SU-DHL-6 (cell line): ENCODE measurements at regions not wholly inside any gene's neighbourhood (a gene's known extent, or its start where the extent isn't known, plus 50 kb on each side); places are given as distances from the start of the nearest gene placed in this dataset.

Experiments used
- EZH2phosphoT487 ChIP-seq: fragments of 200-600 bp; sonication (generic), shearing (Covaris generic); conservative IDR thresholded peaks from 2 replicates; pipeline ENCODE4 v1.6.1; 2018; ENCODE audit warnings: mild to moderate bottlenecking, antibody characterized with exemption, low read length, moderate library complexity, mixed read lengths
- TF ChIP-seq, protein P1 (sequence below): fragments of 200-600 bp; sonication (generic); IDR thresholded peaks from one replicate; pipeline ENCODE4 v1.5.1; 2017; ENCODE audit warnings: antibody characterized with exemption, mild to moderate bottlenecking, low read length, moderate library complexity; ENCODE audit not compliant: insufficient read depth, poor library complexity, severe bottlenecking

DNA sequence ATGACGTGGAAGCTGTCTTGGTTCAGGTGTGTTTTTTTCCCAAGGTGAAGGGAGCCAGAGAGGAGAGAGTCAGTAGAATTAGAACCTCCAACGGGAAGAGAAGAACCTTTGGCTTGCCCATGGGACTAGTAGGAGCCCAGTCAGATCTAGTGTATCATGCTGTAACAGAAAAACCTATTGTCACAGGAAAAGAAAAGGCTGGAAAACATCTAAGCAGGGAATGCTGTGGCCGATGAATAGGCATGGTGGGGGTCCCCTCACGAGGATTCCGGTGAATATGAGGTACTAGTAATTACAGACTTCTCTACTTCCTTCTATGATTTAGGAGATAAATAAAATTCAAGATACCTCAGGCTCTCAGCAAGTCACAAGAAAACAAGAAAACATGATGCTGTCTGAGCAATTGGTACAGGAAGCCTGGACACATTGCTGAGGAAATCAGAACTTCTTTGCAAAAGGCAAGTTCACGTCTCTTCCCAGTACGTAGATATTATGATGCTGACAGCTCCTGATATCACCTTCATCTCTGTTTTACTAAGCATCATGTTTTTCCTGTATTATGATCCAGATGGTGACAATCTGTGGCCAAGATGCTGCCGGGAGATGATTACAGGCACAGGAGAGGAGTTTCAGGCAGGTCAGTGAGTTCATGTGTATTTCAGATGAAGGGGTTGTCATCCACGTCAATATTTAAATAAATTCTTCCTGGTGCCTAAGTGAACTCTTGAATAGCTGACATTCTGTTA is 54.3 kb upstream of the NPY start:
- TF ChIP-seq, protein P1, sequence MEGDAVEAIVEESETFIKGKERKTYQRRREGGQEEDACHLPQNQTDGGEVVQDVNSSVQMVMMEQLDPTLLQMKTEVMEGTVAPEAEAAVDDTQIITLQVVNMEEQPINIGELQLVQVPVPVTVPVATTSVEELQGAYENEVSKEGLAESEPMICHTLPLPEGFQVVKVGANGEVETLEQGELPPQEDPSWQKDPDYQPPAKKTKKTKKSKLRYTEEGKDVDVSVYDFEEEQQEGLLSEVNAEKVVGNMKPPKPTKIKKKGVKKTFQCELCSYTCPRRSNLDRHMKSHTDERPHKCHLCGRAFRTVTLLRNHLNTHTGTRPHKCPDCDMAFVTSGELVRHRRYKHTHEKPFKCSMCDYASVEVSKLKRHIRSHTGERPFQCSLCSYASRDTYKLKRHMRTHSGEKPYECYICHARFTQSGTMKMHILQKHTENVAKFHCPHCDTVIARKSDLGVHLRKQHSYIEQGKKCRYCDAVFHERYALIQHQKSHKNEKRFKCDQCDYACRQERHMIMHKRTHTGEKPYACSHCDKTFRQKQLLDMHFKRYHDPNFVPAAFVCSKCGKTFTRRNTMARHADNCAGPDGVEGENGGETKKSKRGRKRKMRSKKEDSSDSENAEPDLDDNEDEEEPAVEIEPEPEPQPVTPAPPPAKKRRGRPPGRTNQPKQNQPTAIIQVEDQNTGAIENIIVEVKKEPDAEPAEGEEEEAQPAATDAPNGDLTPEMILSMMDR: no peak
- TF ChIP-seq EZH2phosphoT487: no peak
